Uterus (tissue), 2 donors: ENCODE measurements at regions not wholly inside any gene's neighbourhood (a gene's known extent, or its start where the extent isn't known, plus 50 kb on each side); places are given as distances from the start of the nearest gene placed in this dataset.

ENCODE experiments used
- POLR2A ChIP-seq, 2 donors: fragments of 450-650 bp; IDR thresholded peaks; one replicate each; pipeline ENCODE4 v1.6.1; 2016; ENCODE audit warnings: antibody characterized with exemption in 2 of 2, mild to moderate bottlenecking in 1 of 2, moderate library complexity in 1 of 2
- TF ChIP-seq, protein P1 (sequence below), 4 experiments: fragments of 200-600 bp in 2 of 4; fragments of 450-650 bp in 2 of 4; sonication (generic) in 2 of 4; IDR thresholded peaks; one replicate each; pipeline ENCODE4 v1.5.1; 2016 to 2019; ENCODE audit warnings: antibody characterized with exemption in 4 of 4, mild to moderate bottlenecking in 2 of 4, moderate library complexity in 1 of 4

DNA sequence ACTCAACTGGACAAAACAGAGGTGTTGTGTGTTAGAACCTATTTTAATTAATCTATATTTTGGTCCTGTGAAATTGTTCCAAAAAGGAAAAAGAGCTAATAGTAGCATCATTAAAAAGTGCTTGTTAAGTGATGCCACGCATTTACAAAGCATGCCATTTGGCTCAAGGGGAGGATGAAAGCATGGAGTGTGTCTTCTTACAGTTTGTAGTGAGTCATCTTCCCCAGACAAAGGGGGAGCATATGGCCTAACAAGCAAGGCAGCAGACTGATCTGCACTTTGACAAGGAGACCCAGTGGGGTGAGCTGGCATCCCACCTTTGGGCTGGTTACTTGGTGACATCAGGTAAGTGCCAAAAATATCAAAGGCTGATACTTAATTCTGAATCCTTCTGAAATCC lies 297.0 kb downstream of the FGF9 start:
- TF ChIP-seq, protein P1, sequence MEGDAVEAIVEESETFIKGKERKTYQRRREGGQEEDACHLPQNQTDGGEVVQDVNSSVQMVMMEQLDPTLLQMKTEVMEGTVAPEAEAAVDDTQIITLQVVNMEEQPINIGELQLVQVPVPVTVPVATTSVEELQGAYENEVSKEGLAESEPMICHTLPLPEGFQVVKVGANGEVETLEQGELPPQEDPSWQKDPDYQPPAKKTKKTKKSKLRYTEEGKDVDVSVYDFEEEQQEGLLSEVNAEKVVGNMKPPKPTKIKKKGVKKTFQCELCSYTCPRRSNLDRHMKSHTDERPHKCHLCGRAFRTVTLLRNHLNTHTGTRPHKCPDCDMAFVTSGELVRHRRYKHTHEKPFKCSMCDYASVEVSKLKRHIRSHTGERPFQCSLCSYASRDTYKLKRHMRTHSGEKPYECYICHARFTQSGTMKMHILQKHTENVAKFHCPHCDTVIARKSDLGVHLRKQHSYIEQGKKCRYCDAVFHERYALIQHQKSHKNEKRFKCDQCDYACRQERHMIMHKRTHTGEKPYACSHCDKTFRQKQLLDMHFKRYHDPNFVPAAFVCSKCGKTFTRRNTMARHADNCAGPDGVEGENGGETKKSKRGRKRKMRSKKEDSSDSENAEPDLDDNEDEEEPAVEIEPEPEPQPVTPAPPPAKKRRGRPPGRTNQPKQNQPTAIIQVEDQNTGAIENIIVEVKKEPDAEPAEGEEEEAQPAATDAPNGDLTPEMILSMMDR (IDR thresholded peaks at IDR 0.05) = no peak
- TF ChIP-seq POLR2A (IDR thresholded peaks at IDR 0.05) = no peak
